ENCODE measurements at regions not wholly inside any gene's neighbourhood (a gene's known extent, or its start where the extent isn't known, plus 50 kb on each side); places are given as distances from the start of the nearest gene placed in this dataset.

DNA sequence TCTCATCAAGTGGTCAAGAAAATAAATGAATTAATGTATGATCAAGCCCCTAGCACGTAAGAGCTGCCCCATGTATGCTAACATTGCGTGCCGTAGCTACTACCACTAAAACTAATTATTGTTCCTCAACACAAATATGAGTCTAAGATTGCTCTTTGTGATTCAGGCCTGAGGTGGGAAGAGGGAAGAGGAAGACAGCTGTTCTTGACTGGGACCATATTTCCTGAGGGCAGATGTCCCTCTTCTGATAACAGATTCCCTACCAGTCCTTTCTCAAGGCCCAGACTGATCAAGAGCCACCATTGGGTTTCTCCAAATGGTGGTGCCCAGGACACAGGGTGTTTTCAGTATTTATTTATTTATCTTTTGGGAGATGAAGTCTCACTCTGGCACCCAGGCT lies 87.2 kb upstream of the CADM1 start:
- intact Hi-C loops (cut with DNase I): no loop called here
- DNase-seq (ENCODE audit: low spot score): no peak
- ATAC-seq: no peak

DNA sequence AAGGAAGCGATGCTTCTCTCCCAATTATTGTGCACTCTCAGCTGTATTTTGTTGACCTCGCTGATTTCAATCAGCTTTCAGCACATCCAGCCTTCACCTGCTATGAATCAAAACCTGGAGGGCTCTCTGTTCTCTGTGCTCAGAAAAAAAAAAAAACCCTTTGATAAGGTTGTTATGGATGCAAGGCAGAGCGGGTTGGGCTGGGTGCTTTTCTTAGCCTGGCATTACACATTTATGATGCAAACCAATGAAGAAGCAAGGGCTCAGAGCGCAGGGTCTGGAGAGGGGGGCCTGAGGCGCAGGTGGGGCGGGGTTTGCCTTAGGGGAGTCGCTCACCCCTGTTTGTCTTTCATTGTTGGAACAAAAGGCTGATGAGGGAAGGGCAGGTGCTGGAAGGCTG lies 86.0 kb upstream of the CADM1 start:
- DNase-seq (ENCODE audit: low spot score): no peak
- ATAC-seq: no peak
- intact Hi-C loops (cut with DNase I): no loop called here

DNA sequence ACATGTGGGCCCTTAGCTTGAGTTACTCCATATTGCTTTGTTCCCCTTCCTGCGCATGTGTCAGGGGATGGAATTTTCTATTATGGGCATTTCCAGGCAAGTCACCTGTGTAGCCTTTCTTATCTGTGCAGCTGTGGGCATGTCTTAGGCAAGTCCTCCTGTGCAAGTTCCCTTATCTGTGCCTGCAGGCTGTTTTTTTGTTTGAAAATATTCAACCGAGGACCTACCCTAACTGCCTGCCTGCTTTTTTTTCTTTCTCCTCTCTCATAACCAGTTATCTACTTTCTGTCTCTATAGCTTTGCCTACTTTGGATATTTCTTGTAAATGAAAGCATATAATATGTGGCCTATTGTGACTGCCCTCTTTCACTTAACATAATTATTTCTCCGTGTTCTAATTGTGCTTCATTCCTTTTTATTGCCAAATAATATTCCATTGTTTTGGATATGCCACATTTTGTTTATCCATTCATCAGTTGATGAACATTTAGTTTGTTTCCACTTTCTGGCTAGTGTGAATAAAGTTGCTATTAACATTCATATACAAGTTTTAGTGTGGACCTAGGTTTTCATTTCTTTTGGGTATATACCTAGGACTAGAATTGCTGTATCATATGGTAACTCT lies 83.6 kb upstream of the CADM1 start:
- ATAC-seq (no peak), DNase-seq (ENCODE audit: low spot score) (no peak)
- intact Hi-C loops (cut with DNase I): no loop called here

DNA sequence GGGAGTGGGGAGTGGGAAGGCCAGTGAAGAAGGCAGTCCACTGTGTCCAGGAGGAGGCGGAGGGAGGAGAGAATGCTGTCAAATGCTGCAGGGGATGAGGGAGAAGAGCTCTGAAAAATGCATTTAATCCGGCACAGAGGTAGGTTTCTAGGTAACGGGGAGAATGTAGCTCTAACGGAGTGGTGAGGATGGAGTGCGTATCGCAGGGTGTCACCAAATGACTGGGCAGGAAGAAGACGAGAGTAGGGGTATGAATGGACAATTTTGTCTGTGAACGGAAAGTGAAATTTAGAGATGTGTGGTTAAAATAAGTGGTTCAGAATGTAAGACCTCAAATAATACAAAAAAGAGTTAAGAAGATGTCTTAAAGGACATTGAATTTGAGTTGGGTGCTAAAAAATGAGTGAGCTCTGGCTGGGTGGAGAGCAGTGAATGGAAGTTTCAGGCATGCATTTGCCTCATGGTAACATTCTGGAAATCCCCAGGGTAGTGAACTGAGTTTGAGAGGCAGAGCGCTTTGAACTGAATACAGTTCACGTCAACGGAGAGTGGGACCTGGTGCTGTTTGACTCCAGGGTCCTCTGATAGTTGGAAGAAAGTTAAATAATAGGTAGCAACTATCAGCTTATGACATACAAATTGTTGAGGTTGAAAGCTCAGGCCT lies 81.3 kb upstream of the CADM1 start:
- intact Hi-C loops (cut with DNase I): no loop called here
- no peak for ATAC-seq
- DNase-seq (ENCODE audit: low spot score): no peak

DNA sequence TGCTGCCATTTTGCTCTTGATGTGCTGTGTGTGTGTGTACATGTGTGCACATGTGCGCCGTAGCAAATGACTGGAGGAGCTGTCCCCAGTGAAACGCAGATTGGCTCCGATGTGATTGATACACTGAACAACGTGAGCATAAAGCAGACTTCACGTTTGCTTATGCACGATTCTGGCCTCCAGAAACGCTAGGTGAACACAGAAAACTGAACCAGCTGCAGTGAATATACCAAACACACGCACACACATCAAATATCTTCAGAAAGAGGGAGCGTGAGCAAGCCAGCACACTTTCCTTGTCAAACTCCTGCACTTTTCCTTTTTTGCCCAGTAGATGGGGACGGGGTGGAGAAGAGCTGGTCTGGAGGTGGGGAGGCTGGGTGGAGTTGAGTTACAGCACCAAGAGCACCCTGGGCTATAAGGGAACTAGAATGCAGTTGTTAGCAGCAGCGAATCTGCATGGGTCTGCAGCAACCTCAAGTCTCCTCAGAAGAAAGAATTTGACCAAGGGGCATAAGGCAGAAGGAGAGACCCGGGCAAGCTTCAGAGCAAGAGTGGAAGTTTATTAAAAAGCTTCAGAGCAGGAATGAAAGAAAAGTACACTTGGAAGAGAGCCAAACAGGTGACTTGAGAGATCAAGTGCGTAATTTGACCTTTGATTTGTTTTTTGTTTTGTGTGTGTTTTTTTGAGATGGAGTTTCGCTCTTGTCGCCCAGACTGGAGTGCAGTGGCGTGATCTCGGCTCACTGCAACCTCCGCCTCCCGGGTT lies 77.8 kb upstream of the CADM1 start:
- ATAC-seq (peak; percentile 21), DNase-seq (ENCODE audit: low spot score) (no peak)
- intact Hi-C loops (cut with DNase I): no loop called here

DNA sequence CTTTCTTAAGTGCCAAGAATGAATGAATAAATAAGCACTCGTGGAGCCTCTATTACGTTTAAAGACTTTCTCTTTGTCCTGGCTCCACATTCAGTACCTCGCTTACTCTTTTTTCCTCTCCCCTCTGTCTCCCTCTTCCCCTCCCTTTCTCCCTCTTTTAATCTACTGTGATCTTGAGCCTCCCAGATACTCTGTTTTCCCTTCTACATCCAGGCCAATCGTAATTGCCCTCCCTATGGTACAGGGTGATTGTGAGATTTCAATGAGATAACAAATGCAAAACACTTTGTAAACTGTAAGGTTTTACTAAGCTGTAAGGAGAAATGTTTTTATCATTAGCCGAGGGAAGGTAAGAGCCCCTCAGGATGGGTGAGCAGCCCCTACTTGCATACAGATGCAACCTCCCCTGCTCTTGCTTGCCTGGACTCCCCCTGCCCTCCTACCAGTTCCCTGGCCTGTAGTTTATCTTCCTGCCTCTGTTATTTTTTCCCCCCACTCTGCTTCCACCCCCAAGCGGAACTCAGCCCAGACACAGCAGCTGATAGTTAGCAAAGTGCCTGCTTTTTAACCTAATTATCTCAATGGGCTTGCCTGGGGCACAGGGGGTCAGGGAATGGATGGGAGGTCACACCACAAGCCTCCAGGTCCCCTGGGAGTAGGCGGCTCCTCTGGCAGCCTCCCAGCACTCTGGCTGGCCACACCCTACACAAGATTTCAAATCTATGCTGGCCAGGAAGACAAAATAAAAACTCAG lies 76.9 kb upstream of the CADM1 start:
- intact Hi-C loops (cut with DNase I): no loop called here
- DNase-seq (ENCODE audit: low spot score) (peak; percentile 81), ATAC-seq (peak; percentile 90)

DNA sequence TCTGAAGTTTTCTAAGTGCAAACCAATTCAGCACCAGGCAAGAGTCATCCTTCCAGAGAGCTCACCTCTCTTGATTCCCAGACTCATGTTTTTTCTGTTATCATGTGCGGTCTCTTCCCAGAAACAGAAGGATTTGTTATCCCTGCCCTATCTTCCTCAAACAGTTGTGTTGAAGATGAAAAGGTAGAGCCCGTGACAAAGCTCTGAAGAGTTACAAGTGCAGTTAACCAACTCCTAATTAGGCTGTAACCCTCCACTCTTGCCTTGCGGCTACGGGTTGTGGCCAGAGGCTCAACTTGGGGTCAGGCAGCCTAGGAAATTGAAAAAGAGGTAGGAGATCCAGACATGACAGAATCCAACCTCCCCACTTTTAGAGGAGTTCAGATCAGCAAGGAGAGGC lies 76.2 kb upstream of the CADM1 start:
- intact Hi-C loops (cut with DNase I): no loop called here
- ATAC-seq: no peak
- no peak for DNase-seq (ENCODE audit: low spot score)

DNA sequence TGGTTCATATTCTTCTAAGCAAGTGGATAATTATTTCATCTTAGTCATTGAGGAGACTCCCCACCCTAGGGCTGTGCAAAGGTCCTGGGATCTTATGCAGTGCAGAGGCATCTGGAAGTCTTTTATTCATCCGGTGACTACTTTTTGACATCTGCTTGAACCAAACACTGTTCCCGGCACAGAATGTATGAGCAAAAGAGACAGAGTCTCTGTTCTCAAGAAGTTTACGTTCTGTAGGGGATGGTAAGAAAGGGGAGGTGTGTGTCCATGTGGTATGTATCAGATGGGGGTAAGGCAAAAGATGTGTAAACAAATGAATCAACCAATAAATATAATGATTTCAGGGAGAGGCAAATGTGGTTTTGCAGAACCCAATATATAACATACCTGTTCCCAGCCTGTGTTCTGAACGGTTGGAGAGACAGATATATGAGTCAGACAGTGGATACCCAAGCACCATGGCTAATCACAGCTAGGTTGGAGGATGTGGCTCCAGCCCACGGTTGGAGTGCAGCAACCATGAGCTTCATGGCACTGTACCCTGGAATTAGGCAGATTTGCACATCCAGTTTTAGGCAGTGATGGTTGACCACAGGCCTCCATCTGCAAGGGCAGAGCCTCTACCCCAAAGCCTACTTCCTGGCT lies 75.1 kb upstream of the CADM1 start:
- ATAC-seq: no peak
- no peak for DNase-seq (ENCODE audit: low spot score)
- intact Hi-C loops (cut with DNase I): no loop called here

DNA sequence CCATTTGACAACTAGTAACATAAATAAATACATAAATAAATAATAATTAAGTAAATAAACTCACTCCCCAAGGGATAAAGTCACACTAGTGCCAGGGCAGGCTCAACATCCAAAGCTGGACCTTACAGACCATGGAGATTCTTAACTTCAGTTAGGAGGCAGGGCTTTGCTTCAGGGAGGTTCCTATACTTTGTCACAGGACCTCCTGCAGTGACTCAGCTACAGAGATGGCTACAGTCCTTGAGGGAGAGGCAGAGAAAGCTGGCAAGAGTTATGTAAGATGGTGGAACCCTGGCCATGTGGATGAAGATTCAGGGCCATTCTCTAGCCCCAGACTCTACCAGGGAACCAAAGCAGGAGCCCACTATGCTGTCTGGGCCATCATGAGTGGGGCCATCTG lies 74.1 kb upstream of the CADM1 start:
- ATAC-seq: no peak
- intact Hi-C loops (cut with DNase I): no loop called here
- DNase-seq (ENCODE audit: low spot score): no peak

DNA sequence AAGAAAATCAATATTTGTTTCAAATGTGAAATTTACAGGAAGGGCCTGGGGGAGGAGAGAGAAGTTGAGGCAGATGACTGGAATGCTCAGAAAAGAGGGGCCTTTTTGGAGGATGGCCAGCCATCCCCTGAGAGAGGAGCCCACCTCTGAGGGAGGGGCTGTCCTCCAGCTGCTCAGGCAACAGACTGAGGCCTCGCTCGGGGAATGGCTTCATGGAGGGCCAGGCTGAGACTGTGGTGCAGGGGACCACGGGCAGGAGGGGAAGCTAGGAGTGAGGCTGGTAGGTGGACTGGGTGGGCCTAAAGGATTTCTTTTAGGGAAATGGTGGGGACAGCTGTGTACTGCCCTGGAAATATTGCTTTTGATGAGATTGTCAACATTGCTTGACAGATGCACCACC lies 73.5 kb upstream of the CADM1 start:
- no peak for ATAC-seq
- DNase-seq (ENCODE audit: low spot score): no peak
- intact Hi-C loops (cut with DNase I): no loop called here

DNA sequence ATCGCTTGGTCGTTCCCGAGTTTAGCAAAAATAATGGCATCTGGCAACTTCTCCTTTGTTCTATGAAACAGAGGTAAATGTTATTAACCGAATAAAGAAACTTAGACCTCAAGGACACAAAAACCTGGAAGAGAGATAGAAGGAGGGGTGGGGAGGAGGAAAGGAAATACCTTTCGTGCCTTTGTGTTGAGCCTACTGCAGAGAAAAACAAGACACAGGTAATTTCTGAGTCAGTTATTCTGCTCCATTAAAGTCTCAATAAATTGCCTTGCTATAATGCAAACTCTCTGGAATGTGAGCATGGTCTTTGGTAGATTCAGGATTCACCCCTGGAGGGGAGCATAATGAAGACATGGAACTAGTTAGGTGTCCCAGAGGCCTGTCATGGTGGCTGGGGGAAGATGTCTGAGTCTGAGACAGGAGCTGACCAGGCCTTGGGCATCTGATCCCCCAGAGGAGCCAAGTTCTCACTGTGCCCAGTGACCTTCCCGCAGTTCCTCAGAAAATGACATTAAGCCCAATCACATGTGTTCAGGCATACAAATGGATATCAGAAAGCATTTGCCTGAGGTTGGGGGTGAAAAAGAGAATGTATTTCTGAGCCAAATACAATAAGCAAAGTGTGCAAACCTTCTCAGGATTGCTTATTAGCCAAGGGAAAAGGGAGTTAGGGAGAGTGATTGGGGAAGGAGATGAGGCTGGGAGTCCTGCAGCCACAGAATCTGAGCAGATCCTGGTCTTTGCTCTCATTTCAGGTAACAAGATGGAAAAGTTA lies 72.6 kb upstream of the CADM1 start:
- intact Hi-C loops (cut with DNase I): no loop called here

DNA sequence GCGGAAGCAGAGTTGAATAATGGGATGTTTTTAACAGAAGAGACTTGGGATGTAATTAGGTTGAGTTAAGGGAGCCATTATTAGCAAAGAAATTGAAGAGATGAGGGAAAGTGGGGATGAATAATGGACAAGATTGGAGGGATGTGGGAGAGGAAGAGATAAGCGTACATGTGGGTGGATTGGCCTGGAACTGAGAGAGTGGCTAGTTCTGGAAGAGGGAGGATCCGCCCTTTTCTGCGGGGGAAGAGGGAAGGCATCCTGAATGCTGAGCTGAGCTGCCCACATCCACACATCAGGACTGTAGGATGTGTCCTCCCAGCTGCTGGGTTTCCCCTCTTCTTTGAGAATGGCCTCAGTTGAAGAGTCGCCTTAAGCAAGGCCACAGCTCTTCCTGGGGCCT lies 68.3 kb upstream of the CADM1 start:
- DNase-seq (ENCODE audit: low spot score): no peak
- no peak for ATAC-seq
- intact Hi-C loops (cut with DNase I): no loop called here

More for the DNA sequence above, 72.6 kb upstream of the CADM1 start:
- ATAC-seq (no peak), DNase-seq (ENCODE audit: low spot score) (no peak)

DNA sequence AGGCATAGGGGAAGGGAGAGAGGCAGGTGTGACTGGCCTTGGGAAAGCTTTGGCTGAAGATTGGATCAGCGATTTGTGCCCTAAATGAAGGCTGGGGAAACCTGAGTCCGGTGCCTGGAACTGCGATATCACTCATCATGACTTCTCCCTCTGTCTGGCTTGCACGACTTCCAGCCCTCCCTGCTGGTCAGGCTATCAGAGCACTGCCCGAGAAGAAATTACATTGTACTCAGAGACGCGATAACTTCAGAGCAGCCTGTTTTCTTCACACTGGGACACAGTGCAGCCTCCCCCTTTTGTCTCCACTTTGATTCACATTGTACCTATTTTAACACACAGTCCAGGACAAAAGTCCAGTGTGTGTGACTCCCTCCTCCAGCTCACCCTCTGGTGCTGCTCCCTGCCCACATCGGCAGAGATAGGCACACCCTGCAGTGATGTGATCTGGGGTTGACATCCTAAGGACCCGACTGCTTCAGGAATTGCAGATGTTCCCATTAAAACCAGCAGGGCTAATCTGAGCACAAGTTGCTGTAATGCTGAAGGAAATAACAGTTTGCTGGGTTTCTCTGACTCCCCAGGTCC lies 62.1 kb upstream of the CADM1 start:
- DNase-seq (ENCODE audit: low spot score): no peak
- no peak for ATAC-seq
- intact Hi-C loops (cut with DNase I): no loop called here

DNA sequence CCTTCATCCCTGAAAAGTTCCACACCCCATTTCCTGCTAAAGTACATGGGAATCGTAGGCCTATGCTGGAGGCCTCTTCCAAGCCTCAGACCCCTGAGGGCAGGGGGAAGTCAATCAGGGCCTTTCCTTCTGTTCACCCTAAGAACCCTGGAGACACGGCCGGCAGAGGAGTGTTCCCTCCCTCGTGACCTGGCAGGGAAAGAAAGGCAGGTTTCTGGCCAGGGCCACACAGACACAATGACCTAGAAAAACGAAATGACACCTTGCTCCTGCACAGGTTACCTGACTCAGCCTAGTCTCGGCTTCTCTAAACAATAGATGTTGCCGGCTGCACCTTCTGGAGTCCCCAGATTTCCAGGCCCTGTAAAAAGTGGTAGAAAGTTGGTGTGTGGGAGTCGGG lies 60.6 kb upstream of the CADM1 start:
- intact Hi-C loops (cut with DNase I): no loop called here
- DNase-seq (ENCODE audit: low spot score) (no peak), ATAC-seq (no peak)

DNA sequence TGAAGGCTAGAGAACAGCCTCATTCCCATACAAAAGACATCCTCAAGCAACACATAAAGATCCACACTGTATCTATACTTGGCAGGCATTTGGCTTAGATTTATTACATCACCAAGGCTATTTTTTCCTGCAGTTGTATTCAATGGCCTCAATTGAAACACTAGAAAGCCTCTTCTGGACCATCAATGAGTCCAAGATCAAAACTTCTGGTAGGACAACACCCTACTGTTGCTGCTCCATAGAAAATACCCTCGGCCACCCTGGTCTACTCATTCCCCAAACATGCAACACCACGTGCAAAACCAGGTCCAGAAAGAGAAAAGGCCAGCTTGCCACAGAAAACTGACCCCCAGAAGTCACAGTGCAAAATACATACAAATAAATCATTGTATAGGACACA lies 56.9 kb upstream of the CADM1 start:
- DNase-seq (ENCODE audit: low spot score) (no peak), ATAC-seq (no peak)
- intact Hi-C loops (cut with DNase I): no loop called here

DNA sequence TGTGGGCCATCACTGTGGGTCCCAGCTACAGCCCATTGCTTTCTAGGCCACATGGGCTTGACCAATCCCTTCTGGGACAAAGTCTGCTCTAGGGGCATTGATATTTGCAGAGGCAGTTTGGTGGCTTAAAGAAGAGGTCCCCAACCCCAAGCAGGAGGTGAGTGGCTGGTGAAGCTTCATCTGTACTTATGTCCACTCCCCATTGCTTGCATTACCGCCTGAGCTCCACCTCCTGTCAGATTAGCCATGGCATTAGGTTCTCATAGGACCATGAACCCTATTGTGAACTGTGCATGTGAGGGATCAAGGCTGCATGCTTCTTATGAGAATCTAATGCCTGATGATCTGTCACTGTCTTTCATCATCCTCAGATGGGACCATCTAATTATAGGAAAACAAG lies 54.4 kb upstream of the CADM1 start:
- intact Hi-C loops (cut with DNase I): no loop called here
- ATAC-seq (no peak), DNase-seq (ENCODE audit: low spot score) (no peak)

DNA sequence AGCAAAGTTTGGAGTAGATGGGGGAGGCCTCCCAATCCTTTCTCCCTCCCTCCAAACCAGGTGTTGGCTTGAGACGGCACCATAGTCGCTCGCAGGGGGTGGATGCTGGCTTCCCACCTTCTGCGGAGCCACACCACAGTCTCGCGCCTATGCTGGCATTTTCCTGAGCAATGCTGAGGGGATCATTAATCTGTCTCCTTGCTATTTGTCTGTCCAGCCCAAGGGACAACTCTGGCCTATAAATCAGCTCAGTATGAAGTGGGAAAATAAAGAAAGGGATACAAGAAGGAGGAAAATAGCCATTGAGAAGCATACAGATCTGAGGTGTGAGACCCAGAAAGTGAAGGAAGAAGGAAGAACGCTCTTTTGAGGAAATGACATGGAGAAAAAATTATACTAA lies 53.5 kb upstream of the CADM1 start:
- intact Hi-C loops (cut with DNase I): no loop called here
- no peak for DNase-seq (ENCODE audit: low spot score)
- no peak for ATAC-seq

DNA sequence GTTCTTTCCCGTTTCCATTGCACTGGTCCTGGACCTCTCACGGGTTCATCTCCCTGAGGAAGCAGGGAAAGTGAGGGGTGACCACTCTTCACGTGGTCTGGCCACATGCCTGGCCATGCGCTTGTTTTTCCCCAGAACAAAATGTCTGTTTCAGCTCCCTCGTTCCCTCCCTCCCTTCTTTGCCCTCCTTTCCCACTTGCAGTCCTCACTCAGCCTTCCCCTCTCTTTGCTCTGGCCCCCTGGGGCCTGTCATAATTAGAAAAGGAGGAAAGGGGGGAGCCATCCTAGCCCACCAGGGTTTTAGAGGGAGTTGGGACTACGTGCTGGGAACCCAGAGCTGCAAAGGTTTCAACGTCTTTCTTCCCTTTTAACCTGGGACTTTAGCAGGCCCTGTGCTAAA lies 52.8 kb upstream of the CADM1 start:
- intact Hi-C loops (cut with DNase I): no loop called here
- ATAC-seq: no peak

More for the DNA sequence above, 52.8 kb upstream of the CADM1 start:
- no peak for DNase-seq (ENCODE audit: low spot score)

Measured in sciatic nerve (tissue), 2 donors.